HL-60 (cell line): ENCODE measurements at regions not wholly inside any gene's neighbourhood (a gene's known extent, or its start where the extent isn't known, plus 50 kb on each side); places are given as distances from the start of the nearest gene placed in this dataset.

Source experiments
- GABPA ChIP-seq: IDR thresholded peaks from 2 replicates; pipeline ENCODE4 v1.6.1; 2012; ENCODE audit warnings: low read depth
- POLR2AphosphoS5 ChIP-seq: IDR thresholded peaks from 2 replicates; pipeline ENCODE4 v1.6.1; 2012; ENCODE audit warnings: low read depth
- SPI1 ChIP-seq: IDR thresholded peaks from 2 replicates; pipeline ENCODE4 v1.6.1; 2012; ENCODE audit warnings: low read depth, mild to moderate bottlenecking, borderline replicate concordance
- TF ChIP-seq, protein P1 (sequence below): IDR thresholded peaks from one replicate; pipeline ENCODE4 v1.5.1; 2011; ENCODE audit warnings: low read length, control low read depth, inconsistent platforms; ENCODE audit not compliant: insufficient read depth
- TF ChIP-seq, protein P2 (sequence below): IDR thresholded peaks from 2 replicates; pipeline ENCODE4 v1.6.1; 2012; ENCODE audit warnings: low read depth; ENCODE audit not compliant: insufficient replicate concordance

DNA sequence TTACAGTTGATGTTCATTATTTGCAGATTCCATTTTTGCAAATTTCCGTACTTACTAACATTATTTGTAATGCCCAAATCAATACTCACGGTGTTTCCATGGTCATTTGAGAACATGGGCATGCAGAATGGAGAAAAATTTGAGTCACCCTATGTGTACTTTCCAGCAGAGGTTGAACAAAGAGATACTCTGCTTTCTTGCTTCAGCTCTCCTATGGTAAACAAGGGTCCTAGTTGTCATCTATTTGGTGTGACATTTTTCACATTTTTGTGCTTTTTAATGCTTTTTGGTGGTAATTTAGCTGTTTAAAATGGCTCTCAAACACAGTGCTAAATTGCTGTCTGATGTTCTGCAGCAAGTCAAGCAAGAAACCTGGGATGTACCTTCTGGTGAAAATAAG lies 444.4 kb upstream of the CELF4 start:
- TF ChIP-seq POLR2AphosphoS5, result no peak
- TF ChIP-seq GABPA, result no peak
- TF ChIP-seq, protein P1, sequence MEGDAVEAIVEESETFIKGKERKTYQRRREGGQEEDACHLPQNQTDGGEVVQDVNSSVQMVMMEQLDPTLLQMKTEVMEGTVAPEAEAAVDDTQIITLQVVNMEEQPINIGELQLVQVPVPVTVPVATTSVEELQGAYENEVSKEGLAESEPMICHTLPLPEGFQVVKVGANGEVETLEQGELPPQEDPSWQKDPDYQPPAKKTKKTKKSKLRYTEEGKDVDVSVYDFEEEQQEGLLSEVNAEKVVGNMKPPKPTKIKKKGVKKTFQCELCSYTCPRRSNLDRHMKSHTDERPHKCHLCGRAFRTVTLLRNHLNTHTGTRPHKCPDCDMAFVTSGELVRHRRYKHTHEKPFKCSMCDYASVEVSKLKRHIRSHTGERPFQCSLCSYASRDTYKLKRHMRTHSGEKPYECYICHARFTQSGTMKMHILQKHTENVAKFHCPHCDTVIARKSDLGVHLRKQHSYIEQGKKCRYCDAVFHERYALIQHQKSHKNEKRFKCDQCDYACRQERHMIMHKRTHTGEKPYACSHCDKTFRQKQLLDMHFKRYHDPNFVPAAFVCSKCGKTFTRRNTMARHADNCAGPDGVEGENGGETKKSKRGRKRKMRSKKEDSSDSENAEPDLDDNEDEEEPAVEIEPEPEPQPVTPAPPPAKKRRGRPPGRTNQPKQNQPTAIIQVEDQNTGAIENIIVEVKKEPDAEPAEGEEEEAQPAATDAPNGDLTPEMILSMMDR, result no peak
- TF ChIP-seq SPI1, result no peak
- TF ChIP-seq, protein P2, sequence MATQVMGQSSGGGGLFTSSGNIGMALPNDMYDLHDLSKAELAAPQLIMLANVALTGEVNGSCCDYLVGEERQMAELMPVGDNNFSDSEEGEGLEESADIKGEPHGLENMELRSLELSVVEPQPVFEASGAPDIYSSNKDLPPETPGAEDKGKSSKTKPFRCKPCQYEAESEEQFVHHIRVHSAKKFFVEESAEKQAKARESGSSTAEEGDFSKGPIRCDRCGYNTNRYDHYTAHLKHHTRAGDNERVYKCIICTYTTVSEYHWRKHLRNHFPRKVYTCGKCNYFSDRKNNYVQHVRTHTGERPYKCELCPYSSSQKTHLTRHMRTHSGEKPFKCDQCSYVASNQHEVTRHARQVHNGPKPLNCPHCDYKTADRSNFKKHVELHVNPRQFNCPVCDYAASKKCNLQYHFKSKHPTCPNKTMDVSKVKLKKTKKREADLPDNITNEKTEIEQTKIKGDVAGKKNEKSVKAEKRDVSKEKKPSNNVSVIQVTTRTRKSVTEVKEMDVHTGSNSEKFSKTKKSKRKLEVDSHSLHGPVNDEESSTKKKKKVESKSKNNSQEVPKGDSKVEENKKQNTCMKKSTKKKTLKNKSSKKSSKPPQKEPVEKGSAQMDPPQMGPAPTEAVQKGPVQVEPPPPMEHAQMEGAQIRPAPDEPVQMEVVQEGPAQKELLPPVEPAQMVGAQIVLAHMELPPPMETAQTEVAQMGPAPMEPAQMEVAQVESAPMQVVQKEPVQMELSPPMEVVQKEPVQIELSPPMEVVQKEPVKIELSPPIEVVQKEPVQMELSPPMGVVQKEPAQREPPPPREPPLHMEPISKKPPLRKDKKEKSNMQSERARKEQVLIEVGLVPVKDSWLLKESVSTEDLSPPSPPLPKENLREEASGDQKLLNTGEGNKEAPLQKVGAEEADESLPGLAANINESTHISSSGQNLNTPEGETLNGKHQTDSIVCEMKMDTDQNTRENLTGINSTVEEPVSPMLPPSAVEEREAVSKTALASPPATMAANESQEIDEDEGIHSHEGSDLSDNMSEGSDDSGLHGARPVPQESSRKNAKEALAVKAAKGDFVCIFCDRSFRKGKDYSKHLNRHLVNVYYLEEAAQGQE, result no peak
